Cerebellar cortex (tissue), 1 donor: ENCODE measurements at regions not wholly inside any gene's neighbourhood (a gene's known extent, or its start where the extent isn't known, plus 50 kb on each side); places are given as distances from the start of the nearest gene placed in this dataset.

Experiments
- DNase-seq: peaks from one replicate; pipeline ENCODE4 v3.0.0-alpha.2; 2015; ENCODE audit warnings: low spot score

GRCh38 chr4:153988492-153989363, 199.8 kb upstream of the SFRP2 start:
- no peak for DNase-seq

- no peak for DNase-seq
These were observed 198.4 kb upstream of the SFRP2 start for GRCh38 chr4:153987291-153987690.

GRCh38 chr4:153976954-153977353, 188.1 kb upstream of the SFRP2 start:
- no peak for DNase-seq

- no peak for DNase-seq
These were observed 185.6 kb upstream of the SFRP2 start for GRCh38 chr4:153974452-153974851.

DNA sequence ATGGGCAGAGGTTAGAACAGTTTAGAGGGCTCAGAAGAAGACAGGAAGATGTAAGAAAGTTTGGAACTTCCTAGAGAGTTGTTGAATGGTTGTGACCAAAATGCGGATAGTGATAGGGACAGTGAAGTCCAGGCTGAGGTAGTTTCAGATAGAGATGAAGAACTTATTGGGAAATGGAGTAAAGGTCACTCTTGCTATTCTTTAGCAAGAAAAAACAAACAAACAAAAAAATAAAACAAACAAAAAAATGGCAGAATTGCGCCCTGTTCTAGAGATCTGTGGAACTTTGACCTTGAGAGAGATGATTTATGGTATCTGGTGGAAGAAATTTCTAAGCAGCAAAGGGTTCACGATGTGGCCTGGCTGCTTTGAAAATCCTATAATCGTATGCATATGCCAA, 185.1 kb upstream of the SFRP2 start:
- DNase-seq = no peak

DNA sequence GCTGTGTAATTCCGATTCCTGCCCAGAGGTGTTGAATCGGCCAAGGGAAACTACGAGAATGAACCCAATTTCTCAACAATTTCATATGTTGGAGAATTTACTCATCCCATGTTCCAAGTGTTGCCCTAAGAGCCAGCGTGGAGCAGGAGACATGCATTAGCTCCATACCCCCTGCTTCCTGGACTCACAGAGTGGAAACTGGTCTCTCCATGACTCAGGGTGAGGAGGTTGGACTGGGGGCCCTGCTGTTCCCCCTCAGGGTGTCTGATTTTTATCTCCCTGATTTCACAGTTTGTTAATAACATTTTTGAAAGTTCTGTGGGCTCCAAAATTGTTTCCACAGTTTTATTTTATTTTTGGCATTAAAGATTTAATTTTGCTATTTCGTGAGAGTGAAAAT, 183.0 kb upstream of the SFRP2 start:
- no peak for DNase-seq

DNA sequence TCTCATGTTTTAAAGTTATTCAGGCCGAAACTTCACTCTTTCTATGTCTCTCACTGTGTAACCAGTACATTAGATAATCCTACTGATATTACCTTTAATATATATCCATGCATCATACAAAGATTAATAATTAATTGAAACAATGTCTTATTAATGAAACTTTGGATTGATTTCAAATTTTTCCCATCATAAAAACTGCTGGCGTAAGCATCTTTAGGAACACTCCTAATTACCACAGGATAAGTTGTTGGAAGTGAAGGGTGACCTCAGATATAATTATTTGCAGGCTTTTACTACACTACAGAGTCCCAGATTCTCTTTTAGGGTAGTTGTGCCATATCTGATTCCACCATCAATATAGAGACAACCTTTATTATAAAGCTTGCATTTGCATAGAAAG, 181.3 kb upstream of the SFRP2 start:
- DNase-seq = no peak

- no peak for DNase-seq
These were observed 180.7 kb upstream of the SFRP2 start for GRCh38 chr4:153969542-153969941.

DNA sequence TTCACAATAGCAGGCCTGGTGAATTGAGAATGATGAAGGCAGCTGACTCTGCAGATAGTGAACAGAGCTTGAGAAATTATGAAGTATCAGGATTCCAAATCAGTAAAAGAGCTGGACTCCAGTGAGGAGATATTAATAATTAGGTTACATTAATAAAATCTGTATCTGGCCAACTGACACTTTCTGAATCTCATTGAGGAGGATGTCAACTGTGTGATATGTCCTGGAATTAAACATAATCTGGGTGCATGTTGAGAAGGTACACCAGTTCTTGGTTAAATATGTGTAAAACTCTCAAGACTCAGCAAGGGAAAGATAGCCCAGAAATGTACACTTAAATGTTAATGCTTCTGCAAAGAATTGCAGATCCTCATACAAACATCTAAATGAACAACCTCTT, 177.8 kb upstream of the SFRP2 start:
- no peak for DNase-seq

DNA sequence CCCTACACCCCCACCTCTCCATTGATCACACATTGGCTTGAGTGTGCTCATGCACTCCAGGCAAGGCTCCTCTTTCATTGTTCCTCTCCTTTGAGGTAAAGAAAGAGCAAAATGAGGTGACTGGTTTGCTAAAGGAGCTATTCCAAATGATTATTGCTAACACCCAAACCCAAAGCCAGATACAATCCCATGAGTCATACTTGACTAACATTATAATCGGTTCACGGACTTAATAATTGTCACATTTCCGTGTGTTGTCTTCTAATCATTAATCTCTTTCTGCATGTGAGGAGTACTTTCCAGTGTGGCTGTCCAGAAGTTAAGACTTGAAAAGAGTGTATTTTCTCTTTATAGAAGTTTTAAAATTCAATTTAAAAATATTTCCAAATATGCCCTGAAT, 174.3 kb upstream of the SFRP2 start:
- no peak for DNase-seq

GRCh38 chr4:153962311-153963039, 173.6 kb upstream of the SFRP2 start:
- no peak for DNase-seq

GRCh38 chr4:153955327-153955726, 166.4 kb upstream of the SFRP2 start:
- DNase-seq = no peak

GRCh38 chr4:153954654-153955053, 165.8 kb upstream of the SFRP2 start:
- DNase-seq = no peak

- no peak for DNase-seq
These were observed 161.5 kb upstream of the SFRP2 start for GRCh38 chr4:153950100-153950979.

- no peak for DNase-seq
These were observed 159.2 kb upstream of the SFRP2 start for GRCh38 chr4:153948041-153948440.

DNA sequence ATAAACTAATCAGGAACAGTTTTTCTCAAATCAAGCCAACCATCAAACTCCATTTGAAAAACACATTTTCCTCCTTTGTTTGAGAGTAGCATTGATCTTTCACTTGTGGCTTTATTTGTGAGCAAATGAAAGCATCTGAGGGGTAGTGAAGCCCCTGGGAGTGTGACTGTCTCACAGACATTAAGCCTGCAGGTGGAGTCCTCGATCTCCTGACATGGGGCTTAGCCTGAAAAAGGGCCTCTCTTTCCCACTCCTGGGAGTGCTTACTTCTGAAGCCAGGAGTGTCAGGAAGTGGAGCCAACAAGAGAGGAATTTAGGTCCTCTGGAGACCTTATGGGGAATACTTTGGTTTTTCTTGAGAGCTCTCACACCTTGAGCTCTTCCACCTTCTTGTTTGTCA, 158.2 kb upstream of the SFRP2 start:
- DNase-seq = no peak

GRCh38 chr4:153945704-153946103, 156.8 kb upstream of the SFRP2 start:
- DNase-seq = no peak

GRCh38 chr4:153943738-153944415, 155.0 kb upstream of the SFRP2 start:
- DNase-seq = no peak

DNA sequence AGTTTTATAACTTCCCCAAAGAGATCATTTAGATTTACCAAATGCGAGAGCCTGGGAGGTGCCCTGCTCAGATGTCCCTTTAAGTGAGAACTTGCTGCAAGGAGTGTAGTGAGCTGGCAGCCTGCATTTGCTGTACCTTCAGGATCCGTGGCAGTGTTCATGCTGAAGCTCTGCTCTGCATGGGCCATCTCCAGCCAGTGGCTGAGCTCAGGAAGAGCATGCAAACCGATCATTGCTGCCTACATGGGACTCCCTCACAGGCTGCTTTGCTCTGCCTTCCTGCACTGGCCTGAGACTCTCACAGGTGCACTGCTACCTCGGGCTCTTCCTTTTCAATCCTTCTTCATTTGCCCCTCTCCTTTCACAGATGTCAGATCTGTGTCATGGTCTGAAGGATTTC, 152.0 kb upstream of the SFRP2 start:
- DNase-seq = no peak

GRCh38 chr4:153939570-153939969, 150.7 kb upstream of the SFRP2 start:
- no peak for DNase-seq

GRCh38 chr4:153938994-153939393, 150.1 kb upstream of the SFRP2 start:
- no peak for DNase-seq

- no peak for DNase-seq
These were observed 148.4 kb upstream of the SFRP2 start for GRCh38 chr4:153937289-153937688.
